MV-4-11 (cell line): ENCODE measurements at regions not wholly inside any gene's neighbourhood (a gene's known extent, or its start where the extent isn't known, plus 50 kb on each side); places are given as distances from the start of the nearest gene placed in this dataset.
A peak's percentile ranks its signal among the peaks of the same experiment; 100 is the strongest.

Experiments
- DNase-seq: peaks from one replicate; lab custom pipeline; 2025; lab: John Stamatoyannopoulos, UW

DNA sequence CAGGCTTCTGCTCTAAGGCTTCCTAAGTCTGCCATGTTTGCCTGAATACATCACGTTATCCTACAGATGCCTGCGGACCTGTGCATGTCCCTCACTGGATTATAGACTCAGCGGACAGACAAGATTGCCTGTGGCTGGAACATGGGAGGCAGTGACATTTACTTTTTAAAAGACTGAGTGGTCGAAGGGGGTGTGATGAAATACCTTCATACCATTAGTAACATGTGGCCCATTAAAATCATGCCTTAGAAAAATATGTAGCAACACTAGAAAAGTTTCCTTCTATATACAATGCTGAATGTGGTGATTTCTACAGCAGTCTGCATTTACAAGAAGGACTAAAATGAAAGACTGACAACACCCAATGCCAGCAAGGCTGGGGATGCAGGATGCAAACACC is 154.4 kb downstream of the ASB1 start:
- DNase-seq: no peak

DNA sequence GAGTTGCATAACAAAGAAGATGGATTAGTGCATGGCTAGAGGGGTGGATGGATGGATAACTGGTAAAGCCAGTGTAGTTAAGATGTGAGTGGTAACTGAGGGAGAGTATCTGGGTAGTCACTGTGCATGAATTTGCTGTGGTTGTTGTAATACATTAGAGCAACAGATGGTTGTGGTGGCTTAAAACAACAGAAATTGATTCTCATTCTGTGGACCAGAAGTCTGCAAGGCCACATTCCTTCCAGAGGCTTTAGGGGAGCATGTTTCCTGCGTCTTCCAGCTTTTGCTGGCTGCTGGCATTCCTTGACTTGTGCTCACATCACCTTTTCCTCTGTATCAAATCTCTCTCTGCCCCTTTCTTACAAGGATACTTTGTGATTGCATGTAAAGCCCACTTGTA is 155.4 kb downstream of the ASB1 start:
- DNase-seq: no peak

DNA sequence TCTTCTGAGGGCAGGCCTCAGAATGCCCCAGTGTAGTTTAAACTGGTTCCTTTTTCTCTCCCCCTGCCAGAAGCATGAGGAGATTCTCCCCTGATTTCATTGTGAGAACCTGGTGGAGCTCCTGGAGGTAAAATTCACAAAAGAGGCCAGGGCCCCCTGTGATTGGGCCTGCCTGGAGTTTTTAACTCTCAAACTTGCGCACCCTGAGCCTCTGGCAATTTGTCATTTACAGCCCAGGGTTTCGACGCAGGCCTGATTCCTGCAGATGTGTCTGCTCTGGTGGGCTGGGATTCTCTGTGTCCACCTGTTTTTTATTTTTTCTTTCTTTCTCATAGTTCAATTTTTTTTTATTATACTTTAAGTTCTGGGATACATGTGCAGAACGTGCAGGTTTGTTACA is 157.9 kb downstream of the ASB1 start:
- DNase-seq: no peak

DNA sequence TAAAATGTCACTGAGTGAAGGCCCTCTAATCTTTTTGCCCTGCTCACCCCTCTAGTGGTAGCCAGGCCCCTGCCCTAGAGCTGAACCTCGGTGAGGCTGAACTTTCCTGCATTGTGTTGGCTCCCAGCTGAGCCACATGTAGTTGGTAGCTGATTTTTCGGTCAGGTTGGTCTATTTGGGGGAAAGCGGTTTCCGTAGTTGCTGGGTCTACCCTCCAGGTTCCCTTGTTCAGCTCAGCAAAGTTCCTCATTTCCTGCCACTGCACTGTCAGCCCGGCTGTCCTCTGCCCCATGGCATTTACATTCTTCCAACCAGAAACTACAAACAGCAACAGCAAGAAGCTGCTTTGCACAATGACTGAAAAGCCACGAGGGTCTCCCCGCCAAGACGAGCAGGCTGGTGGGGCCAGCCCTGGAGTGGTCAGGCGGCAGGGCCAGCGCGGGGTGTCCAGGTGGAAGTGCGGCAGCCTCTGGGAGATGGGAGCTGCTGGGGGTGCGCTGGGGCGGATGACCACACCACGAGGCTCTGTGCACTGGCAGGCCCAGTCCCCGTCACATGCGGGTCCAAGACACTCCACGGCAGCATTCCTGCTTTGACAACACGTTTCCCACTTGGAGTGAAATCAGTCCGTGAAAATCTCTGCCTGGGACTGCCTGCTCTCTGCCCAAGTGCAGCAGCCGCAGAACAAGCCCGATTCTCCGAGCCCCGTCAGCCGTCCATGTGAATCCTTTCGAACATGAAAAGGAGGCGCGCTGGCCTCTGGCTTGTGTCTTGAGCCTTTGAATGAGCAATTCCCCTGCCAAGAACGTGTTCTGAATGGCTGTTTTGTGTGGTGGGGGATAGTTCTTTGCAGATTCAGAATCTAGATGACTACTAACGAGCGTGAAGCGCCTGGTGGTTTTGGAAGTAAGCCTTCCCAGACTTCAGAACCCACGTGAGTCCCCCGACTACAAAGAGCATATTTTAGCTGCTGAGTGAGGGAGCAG is 159.4 kb downstream of the ASB1 start:
- peak; percentile 88 for DNase-seq

DNA sequence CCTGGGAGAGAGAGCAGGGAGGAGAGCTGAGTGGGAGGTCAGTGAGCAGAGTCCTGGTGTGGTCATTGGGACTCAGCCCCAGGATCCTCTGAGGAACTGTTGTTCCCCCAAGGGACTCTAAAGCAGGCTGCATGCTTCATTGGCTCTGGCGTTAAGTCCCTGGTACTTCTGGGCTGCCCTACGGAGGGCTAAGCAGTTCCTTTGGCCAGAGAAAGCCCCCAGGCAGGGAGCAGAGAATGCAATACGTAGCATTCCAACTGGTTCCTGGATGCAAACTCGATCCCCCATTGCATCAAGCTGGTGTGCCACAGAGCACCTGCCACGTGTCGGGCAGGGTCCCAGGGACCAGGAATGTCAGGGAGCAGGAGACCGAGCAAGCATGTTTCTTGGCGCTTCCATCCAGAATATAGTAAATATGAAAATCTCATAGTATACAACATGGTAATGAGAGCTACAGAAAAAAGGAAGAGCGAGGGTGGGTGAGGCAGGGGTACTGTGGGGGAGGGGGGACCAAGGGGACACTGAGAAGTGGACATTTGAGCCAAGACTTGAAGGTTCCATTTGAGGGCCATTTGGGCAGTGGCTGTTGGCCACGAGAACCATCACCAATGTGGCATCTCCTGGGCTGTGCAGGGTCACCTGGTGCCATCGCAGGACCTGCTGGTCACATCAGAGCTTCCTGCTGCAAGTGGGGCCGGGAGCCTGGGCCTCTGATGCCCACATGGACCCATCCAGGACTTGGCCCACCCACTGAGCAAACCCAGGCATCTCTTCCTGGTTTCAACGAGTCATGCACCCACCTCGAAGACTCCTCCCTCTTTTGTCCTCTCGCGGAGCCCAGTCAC is 160.4 kb downstream of the ASB1 start:
- no peak for DNase-seq

DNA sequence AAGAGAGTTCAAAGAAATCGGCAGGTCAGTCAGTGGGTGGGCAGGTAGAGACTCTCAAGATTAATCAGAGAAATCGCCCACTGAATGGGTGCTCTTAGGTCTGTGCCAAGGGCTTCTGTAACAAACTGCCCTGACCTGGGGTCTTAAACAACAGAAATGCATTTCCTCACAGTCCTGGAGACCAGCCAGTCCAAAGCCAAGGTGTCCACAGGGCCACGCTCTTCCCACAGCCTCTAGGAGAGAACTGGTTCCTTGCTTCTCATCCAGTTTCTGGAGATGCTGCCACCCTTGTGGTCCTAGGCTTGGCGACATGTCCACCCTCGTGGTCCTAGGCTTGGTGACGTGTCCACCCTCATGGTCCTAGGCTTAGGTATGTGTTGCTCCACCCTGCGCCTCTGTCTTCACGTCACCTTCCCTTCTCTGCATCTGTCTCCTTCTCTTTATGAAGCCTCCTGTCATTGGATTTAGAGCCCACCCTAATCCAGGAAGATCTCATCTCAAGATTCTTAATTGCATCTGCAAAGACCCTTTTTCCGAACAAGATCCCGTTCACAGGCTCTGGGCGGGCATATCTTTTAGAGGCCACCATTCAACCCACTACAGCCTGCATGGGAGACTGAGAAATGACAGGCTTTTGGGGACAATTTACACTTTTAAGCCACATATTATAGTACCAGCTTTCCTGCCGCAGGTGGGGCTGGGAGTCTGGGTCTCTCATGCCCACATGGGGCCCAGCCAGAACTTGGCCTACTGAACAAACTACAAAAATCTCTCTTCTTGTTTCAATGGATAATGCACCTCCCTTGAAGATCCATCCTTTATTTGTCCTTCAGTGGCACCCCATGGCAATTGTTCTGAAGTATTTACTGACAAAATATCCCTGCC is 161.3 kb downstream of the ASB1 start:
- DNase-seq: no peak

DNA sequence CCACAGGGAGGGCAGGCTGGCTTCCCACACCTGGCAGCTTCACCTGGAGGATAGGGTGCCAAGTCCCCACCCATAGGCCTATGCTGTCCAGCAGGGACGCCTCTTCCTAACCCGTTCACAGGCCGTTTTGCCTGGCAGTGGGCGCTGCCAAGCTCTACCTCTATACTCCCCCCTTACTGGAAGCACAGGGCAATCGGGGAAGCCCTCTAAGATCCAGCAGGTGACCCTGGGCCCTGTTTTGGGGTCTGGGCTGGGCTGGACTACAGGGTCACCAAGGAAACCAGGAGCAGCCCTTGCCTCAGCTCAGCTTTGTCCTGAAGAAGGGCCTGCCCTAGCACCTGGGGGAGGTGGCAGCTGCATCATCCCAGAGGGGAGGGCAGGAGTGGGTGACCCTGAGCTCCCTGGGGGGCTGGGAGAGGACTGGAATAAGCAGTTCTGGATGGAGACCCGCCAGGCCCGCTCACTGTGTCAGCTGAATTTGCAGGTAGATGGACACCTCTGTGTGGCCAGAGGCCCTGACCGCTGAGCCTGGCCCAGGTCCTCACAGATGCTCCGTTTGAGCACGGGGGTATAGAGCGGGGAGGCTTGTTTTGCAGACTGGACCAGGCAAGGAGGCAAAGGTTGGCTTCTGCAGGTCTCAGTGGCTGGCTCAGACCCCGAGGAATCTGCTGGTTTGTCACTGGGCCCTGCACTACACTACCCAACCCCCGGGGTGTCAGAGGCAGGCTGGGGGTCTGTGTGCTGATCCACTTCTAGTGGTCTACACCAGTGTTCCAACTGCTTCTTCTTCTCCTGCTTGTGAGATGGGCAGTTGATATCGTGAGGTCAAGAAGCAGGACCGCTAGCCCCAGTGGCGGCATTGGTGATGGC is 163.1 kb downstream of the ASB1 start:
- DNase-seq: no peak

DNA sequence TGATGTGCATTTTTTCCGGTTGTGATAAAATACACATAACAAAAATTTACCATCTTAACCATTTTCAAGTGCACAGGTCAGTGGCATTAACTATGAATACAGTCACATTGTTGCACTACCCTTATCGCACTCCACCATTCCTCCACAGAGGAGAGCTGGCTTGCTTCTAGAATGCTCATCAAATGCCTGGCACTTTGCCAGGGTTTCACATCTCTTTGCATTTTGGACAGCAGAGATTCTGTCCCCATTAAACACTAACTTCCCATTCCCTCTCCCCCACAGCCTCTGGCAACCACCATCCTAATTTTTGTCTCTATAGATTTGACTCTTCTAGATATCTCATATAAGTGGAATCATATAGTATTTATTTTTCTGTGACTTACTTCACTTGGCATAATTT is 165.0 kb downstream of the ASB1 start:
- peak; percentile 44 for DNase-seq

DNA sequence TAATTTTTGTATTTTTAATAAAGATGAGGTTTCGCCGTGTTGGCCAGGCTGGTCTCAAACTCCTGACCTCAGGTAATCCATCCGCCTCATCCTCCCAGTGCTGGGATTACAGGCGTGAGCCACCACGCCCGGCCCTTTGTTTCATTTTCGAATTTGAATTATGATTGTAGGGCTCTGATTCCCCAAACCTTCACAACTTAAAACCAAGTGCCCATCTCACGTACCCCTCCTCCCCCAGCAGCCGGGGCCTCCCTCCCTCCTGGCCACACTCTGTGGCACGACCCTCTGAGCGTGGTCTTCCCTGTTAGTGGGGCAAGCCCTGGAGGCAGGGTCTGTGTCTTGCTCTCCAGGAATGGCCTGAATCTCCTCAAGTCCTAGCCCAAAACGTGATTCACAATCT is 166.5 kb downstream of the ASB1 start:
- DNase-seq: no peak

DNA sequence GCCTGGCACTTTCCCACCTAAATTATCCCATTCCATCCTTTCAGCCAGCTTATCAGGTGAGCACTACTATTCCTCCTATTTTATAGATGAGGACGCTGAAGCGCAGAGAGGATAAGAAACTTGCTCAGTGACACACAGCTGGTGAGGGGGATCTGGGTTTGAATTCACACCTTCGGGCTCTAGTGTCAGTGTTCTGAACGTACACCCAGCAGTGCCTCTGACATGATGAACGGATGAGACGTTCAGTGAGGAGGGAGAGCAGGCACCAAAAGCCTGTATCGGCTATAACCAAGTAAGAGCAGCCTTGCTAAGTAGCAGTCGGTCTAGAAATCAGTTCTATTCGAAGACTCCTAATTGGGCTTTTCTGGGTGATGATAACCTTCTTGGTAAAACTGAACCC is 167.0 kb downstream of the ASB1 start:
- DNase-seq: no peak

DNA sequence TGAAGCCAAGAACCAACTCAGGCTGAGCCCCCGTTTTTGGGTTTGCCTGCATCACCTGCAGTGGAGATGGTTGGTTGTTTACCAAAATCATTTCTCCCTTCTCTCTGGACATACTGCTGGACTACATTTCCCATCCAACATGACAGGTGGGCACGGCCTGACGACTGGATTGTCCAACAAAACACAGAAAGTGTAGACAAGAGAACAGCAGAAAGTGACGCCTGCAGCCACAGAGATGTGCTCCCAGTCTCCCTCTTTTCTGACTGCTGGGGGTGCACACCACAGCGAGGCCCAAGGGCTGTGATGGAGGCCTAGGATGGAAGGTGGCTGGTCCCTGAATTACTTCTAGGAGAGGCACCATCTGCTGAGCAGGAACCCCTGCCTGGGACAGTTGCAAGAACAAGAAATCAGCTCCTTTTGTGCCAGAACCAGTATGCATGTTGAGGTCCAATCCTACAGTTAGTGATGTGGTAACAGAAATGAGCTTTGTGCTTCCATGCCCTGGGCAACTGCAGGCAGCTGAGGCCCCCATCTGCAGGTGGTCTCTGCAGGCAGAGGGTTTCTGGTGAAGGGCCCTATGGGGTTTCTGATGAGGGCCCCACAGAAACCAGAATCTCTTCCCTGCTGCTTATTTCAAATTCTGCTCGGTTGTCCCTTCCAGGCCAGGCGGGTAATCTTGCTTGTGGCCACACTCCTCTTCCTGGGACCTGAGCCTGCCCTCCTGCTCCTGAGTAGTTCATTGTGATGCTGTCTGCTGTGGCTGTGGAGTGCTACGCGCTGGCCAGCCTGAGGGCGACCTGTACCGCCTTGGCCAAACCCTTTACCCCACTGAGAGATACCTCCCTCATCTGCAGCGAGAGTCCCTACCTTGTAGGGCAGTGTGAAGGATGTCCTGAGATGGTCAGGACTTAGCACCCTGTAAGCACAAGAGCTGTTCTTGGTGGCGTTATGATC is 168.3 kb downstream of the ASB1 start:
- no peak for DNase-seq

DNA sequence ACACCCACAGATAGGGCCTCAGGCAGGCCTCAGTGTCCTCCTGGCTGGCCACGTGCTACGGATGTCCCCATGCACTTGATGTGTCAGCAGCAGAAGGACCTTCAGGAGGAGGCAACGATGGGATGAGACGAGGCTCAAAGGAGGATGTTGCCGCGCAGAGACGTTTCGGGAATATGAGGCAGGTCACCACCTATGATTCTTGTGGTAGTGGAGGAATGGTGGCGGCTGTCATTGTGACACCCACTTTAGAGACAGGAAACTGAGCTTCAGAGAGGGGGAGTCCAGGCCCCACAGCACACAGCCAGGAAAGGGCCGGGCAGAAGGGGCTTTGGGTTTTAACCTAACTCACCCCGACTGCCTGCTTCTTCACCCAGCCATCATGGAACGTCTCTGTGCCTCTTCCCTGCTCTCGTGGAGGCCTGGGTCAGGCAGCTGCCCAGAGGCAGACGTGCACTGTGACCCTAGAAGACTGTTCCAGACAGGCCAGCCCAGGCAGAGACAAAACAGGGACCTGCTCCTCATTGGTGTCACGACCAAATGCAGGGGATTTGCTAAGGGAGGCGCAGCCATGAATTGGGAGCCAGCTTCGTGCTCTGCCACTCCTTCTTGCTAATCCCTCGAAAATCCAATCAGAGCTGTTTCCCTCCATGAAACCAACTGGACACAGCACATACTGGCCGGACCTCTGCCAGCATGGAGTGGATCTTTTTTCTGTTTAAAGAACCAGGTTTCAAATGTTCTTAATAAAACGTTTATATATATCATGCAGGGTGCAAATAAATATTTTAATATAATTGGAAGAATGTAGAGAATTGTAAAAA is 169.2 kb downstream of the ASB1 start:
- no peak for DNase-seq

DNA sequence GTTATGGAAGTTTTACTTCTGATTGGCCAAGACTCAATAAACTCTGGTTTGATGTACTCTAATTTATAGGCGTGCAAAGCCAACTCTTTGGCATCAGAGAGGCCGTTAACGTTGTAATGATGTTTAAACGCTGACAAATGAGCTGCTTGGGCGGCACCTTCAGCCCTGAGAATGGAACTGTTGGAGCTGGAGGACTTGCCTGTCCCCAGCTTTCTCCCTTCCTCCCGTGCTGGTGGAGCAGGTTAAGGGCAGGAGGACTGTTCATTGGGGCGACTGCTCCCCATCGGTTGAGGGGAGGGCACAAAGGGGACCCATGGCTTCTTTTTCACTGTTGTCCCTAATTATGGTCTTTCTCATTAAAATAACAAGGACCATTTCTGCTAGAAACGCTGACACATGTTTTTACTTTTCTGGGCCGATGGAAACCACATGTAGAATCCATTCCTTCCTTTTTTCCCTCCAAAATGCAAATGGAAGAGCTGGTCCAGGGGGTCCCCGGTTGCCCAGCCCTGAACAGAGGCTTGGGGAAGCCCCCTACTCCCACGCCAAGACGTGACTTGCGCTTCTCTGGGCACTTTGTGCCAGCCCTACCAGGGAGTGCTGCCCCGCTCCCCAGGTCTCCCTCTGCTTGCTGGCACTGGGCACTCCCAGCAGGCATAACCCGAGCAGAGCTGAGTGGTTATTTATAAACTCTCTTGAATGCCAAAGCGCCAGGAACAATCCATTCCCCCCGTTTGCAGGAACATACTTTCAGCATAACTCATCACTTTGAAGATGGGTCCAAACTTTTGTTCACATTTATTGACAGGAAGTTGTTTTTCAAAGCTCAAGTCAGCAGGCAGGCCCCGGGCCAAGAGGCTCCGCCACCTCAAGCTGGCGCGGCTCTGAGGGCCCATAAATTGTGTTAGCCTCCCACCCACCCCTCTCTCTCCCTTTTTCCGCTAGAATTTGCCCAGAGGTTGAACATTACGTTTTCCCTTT is 170.1 kb downstream of the ASB1 start:
- no peak for DNase-seq

DNA sequence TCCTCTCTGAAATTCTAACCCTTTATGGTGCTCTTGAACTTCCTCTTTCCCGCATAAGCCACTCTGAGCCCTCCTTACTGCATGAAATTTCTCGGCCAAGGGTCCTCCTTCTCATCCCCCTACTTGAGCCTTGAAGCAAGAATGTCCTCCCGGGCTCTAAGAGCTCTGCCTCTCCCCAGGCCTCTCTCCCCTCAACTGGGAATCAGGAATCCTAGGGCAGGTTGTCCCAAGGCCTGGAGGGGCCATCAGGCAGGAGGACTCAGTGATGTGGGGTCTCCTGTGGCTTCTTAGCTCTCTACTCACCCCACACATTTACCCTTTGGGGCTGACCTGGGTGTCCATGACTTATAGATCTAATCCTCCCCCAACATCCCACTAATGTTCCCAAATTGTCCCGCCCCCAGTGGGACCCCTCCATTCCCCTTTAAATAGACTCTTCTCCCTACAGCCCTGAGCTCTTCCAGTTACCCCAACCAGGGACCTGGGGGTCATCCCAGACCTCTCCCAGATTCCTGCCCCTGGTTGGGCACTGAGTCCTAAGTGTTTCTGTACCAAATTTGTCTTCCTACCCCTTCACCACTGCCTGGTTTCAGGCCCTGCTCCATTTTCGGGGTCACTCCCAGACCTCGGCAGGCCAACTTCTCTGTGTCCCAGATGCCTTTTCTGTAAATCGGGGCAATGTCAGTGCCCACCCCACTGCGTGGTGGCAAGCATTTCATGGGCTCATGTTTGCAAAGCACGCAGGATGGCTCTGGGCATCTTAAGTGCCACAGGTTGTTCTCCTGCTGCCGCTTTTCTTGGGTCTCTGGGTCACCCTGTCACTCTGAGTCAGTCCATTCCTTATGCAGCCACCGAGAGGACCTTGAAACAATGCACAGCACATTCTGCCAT is 171.2 kb downstream of the ASB1 start:
- no peak for DNase-seq

DNA sequence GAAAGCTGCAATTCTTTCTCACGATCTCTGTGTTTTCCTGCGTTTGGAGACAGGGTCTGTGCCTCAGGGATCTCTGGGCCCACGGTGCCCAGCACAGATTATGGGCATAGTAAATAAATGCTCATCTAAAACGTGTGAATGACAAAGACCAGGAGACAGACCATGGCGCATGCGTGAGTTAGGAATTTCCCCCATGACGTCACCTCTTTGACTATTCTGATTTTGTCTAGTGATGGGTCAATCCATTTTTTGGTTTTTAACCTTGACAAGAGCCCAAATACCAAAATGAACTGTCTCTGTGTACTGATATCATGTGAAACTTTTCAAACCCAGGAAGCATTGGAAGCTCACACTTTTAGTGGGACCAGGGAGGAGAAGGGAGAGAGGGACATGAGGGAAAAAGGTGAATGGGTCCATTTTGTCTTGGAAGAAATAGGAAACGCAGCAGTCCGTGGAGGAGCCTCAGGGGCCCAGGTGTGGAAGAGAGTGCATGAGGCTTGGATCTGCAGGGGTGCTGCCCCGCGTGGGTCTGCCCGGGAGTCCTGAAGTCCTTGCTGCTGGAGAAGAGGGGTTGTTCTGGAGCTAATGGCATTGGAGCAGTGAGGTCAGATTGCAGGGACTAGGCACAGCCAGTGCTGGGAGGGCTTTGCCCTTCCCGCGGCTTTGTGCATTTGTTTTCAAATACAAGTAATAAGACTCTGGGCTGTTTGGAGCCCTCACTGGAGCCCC is 172.2 kb downstream of the ASB1 start:
- DNase-seq: no peak
